UCSD-AML1 (cell line): ENCODE measurements at regions not wholly inside any gene's neighbourhood (a gene's known extent, or its start where the extent isn't known, plus 50 kb on each side); places are given as distances from the start of the nearest gene placed in this dataset.

Source experiments
- DNase-seq: peaks from one replicate; lab custom pipeline; 2025; ENCODE audit not compliant: unreplicated experiment; lab: John Stamatoyannopoulos, UW

DNA sequence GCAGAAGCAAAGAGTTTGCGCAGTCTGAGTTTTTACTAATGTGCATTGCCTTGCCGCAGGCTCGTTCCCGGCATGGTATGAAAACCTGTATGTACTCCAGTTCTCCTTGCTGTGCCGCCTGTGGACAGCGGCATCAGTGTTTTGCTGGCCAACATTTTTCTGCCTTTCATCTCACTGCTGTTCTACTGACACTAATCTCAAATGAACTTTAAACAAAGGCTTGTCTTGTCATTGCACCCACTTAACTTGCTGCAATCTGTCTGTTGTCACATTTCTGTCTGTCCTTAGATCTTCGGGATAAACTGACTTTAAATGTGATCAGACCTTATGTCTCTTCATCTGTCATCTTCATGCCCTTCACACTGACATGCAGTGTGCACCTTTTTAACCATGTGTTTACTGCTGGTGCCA is 71.7 kb upstream of the ZNRF2 start:
- no peak for DNase-seq

GRCh38 chr7:30213637-30214036 is 70.8 kb upstream of the ZNRF2 start:
- no peak for DNase-seq

- DNase-seq = no peak
Measured at GRCh38 chr7:30214651-30215137, 69.7 kb upstream of the ZNRF2 start.

GRCh38 chr7:30221764-30222163 is 62.6 kb upstream of the ZNRF2 start:
- DNase-seq = no peak

DNA sequence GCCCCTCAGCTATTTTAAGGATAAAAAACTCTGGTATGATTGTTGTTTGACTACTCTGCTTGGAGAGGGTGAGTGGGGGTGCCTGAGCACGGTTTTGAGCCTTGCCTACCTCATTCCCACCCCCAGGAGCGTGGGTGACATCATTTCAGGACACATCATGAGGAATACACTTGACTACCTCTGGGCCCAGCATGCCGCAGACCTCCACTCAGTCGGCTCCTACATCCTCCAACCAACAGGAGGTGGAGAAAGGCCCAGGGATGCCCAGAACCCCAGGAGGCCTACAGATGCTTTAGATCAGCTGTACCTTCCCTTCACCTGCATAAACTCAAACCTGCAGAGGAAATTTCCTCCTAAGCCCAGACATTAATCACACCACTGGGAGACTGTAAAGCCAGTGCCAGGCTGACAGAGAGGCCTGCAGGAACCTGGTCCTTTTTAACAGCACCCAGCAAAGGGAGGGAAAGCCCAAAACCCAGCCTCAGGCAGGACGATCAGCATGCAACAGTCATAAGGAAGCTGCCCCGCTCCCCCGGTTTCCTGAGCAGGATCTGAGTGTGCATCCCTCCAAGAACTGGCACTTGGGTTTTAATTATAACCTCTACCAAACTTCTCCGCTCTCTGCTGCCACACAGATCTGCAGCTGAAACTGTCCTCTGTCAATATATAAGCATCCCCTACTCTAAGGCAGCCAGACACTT is 61.7 kb upstream of the ZNRF2 start:
- no peak for DNase-seq

- no peak for DNase-seq
Measured at GRCh38 chr7:30223896-30224295, 60.5 kb upstream of the ZNRF2 start.

- no peak for DNase-seq
Measured at GRCh38 chr7:30224511-30225062, 59.8 kb upstream of the ZNRF2 start.

DNA sequence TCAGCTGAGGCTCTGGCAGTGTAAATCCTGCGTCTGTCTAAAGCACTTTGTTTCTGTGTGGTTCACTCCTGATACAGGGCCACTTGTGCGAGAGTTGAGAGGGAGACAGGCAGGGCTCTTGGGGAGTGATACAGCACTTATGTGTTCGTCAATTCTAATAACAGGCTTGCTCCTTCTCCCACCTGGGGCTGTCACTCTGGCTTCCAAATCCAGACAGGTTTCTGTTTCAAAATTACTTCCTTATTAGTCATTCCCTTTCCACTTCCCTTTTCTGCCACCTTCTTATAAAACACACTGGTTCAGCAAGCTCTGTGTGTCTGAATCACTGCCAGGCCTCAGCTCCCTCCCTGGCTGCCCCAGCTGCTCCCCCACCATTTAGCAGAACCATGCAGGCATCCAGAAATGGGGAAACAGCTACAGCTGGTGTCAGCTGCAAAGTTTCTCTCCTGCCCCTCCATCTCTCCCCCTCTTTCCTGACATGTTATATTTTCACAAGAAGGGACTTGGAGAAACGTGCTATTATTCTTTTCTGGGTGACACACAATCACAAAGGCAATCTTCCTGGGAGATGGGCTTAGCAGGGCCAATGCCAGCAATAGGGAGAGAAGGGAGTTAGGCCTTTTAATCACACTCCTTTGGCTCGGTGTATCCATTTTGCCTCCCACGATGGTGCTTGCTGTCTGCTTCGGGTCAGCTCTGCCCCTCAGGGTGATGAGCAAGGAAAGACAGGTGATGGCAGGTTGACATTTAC is 58.4 kb upstream of the ZNRF2 start:
- DNase-seq = peak; percentile 25

DNA sequence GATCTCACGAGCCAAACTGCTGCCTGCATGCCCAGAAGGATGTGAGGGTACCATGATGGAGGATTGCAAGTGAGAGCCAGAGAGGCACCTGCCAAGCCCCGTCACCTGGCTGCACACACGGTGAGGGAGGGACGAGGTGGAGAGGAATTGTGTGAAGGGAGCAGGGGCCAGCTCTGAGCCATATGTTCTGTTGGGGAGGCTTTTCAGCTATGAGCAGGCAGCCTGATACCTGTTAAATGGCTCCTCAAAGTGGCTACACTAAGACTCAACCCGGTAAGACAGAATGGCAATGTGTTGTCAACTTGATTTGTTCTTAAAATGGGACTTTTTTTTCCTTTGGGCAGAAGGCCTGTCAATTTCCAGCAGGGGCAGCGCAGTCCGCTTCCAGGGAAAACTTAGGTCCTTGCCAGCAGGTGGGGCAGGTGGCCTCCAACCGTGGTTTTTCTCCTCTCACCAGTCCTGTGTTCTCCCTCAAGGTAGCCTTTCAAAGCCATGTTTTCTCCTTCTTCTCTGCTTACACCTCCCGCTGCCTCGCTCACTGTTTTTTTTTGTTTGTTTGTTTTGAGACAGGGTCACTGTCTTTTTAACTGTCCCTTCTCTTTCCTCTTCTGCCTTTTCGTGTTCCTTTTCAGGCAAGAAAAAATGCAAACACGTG is 57.7 kb upstream of the ZNRF2 start:
- no peak for DNase-seq

DNA sequence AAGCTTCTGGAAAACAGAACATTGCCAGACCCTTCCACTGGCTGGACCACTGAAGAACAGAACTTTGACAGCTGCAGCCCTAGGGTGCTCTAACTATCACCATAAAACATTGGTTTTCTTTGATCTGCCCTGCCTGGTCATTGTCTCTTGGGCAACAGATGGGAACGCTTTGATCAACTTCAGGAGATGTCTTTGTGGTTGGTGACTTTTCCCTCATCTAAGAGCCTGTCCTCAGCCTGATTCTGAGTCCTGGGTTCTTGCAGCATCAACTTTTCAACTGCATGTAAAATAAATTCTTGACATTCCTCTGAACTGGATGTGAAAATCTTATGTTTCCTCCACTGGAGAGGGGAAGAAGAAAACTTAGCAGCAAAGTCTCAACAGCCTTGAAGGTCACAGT is 53.1 kb upstream of the ZNRF2 start:
- no peak for DNase-seq

DNA sequence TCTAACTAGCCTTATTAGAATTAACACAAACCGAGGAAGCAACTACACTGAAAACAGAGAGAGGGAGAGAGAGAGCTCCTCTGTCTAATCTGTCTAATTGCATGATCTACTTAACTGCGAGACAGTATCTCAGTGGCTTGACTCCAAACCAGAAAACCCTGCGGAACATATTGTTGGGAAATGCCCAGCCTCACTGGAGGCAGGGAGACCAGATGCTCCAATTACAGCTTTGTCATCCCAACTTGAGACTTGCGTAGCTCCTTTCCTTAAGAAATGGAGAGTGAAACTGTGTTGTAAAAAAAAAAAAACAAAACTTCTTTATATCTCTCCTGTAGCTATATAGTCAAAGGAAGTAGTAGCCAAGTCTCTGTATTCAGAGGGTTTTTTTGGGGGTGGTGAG is 52.0 kb upstream of the ZNRF2 start:
- no peak for DNase-seq
